GM12878 (cell line): ENCODE measurements at regions not wholly inside any gene's neighbourhood (a gene's known extent, or its start where the extent isn't known, plus 50 kb on each side); places are given as distances from the start of the nearest gene placed in this dataset.

ENCODE experiments used
- ATAC-seq: fragments of 200-7000 bp; cut with Tn5 transposase; 3 replicates; pipeline ENCODE4 v1.9.1; 2020; ENCODE audit warnings: mild to moderate bottlenecking, moderate library complexity
- BruUV-seq: library from RNA; stranded (reverse); fragments of 400-500 nt; replicated peaks from 2 replicates; lab custom pipeline; 2021; lab: Mats Ljungman, UMichigan
- CTCF ChIA-PET: fragments of 300-600 bp; sonication (Branson Sonifier 250); formaldehyde crosslinking; extraction: SDS; loops from one replicate; lab custom pipeline; 2021; ENCODE audit warnings: inconsistent platforms; lab: Yijun Ruan, JAX
- POLR2A ChIA-PET: fragments of 350-600 bp; formaldehyde crosslinking; extraction: SDS; loops from one replicate; lab custom pipeline; 2021; ENCODE audit warnings: inconsistent platforms; lab: Charles Lee
- RAD21 ChIA-PET: fragments of 300-600 bp; sonication (Branson Sonifier 250); formaldehyde crosslinking; loops from one replicate; lab custom pipeline; 2023; ENCODE audit warnings: antibody characterized with exemption; ENCODE audit not compliant: unreplicated experiment; lab: Charles Lee
- SMC1A ChIA-PET: fragments of 300-600 bp; sonication (Branson Sonifier 250); formaldehyde crosslinking; loops from one replicate; lab custom pipeline; 2023; ENCODE audit not compliant: unreplicated experiment, uncharacterized antibody; lab: Charles Lee
- DNase-seq: peaks from one replicate; pipeline ENCODE4 v3.0.0-alpha.2; 2011; ENCODE audit warnings: low read depth, low spot score
- FAIRE-seq: peaks from 3 replicates; lab custom pipeline; 2011; peaks lifted over from hg19 to GRCh38; lab: Jason Lieb, UNC
- H2AFZ ChIP-seq: 2 replicates; pipeline ENCODE4 v1.6.0; 2011; ENCODE audit warnings: low read depth, low read length, control low read depth; ENCODE audit not compliant: control insufficient read depth
- H3K27ac ChIP-seq: 2 replicates; pipeline ENCODE4 v1.5.1; 2011; ENCODE audit warnings: control low read depth; ENCODE audit not compliant: control insufficient read depth, insufficient read depth
- H3K27me3 ChIP-seq, 2 experiments: replicated peaks in 1 of 2; 2 replicates each; pipeline versions ENCODE4 v1.6.0 to v1.6.1; 2011; ENCODE audit warnings: low read length in 1 of 2; ENCODE audit not compliant: control insufficient read depth in 2 of 2, insufficient read depth in 2 of 2
- H3K36me3 ChIP-seq, 2 experiments: 2 replicates each; pipeline ENCODE4 v1.5.1; 2011; ENCODE audit warnings: low read length in 1 of 2; ENCODE audit not compliant: control insufficient read depth in 2 of 2, insufficient read depth in 2 of 2
- H3K4me1 ChIP-seq: 2 replicates; pipeline ENCODE4 v1.6.1; 2011; ENCODE audit warnings: mild to moderate bottlenecking, low read length, moderate library complexity, mixed read lengths; ENCODE audit not compliant: control insufficient read depth, insufficient read depth
- H3K4me2 ChIP-seq: 2 replicates; pipeline ENCODE4 v1.6.0; 2011; ENCODE audit warnings: control low read depth; ENCODE audit not compliant: control insufficient read depth, insufficient read depth
- H3K4me3 ChIP-seq: fragments of 200-600 bp; sonication (generic); 2 replicates; pipeline ENCODE4 v1.5.1; 2016
- H3K79me2 ChIP-seq: 2 replicates; pipeline ENCODE4 v1.6.0; 2011; ENCODE audit warnings: low read length; ENCODE audit not compliant: control insufficient read depth, insufficient read depth
- H3K9ac ChIP-seq: 2 replicates; pipeline ENCODE4 v1.8.0; 2011; ENCODE audit warnings: low read length, control low read depth, mixed read lengths; ENCODE audit not compliant: control insufficient read depth, insufficient read depth
- H3K9me3 ChIP-seq: replicated peaks from 3 replicates; pipeline ENCODE4 v1.5.1; 2011; ENCODE audit warnings: mild to moderate bottlenecking, low read length; ENCODE audit not compliant: control insufficient read depth, insufficient read depth
- H4K20me1 ChIP-seq: 2 replicates; pipeline ENCODE4 v1.6.0; 2011; ENCODE audit not compliant: control insufficient read depth, insufficient read depth
- CEBPZ ChIP-seq: fragments of 150-350 bp; IDR thresholded peaks from 2 replicates; pipeline ENCODE4 v1.6.1; 2016; ENCODE audit warnings: low read depth, low read length
- CUX1 ChIP-seq: IDR thresholded peaks from 2 replicates; pipeline ENCODE4 v1.6.1; 2012; ENCODE audit warnings: improper control_type of control experiment, low read depth, low read length; ENCODE audit not compliant: insufficient replicate concordance
- E4F1 ChIP-seq: fragments of 450-650 bp; IDR thresholded peaks from 2 replicates; pipeline ENCODE4 v1.6.1; 2018; ENCODE audit warnings: borderline replicate concordance, mild to moderate bottlenecking; ENCODE audit not compliant: partially characterized antibody
- EED ChIP-seq: sonication (generic); IDR thresholded peaks from 2 replicates; pipeline ENCODE4 v1.6.1; 2016; ENCODE audit warnings: antibody characterized with exemption, low read depth
- GATAD2B ChIP-seq: fragments of 450-650 bp; conservative IDR thresholded peaks from 2 replicates; pipeline ENCODE4 v1.6.1; 2017; ENCODE audit warnings: low read depth, mild to moderate bottlenecking, moderate library complexity
- HDAC2 ChIP-seq: fragments of 200-600 bp; sonication (generic); IDR thresholded peaks from 2 replicates; pipeline ENCODE4 v1.6.1; 2017
- HDAC6 ChIP-seq: fragments of 200-600 bp; sonication (generic); IDR thresholded peaks from one replicate; pipeline ENCODE4 v1.8.0; 2017; ENCODE audit warnings: antibody characterized with exemption; ENCODE audit not compliant: unreplicated experiment
- TCF12 ChIP-seq: IDR thresholded peaks from 2 replicates; pipeline ENCODE4 v1.6.1; 2011; ENCODE audit warnings: low read depth, mild to moderate bottlenecking, low read length
- WGBS: methylation state at CpG from one replicate; pipeline ENCODE4 v1.1.6; 2016; ENCODE audit warnings: low lambda C conversion rate; ENCODE audit not compliant: insufficient replicate concordance, insufficient coverage; ENCODE audit errors: missing lambda C conversion rate; 5-methylcytosine and 5-hydroxymethylcytosine counted together
- in situ Hi-C: fragments of 300-500 bp; cut with MboI; formaldehyde crosslinking; loops from 9 replicates; pipeline ENCODE4 v1.14.3; 2018; ENCODE audit warnings: mixed read lengths
- intact Hi-C: fragments of 100-400 bp; cut with micrococcal nuclease; formaldehyde crosslinking; loops from one replicate; pipeline ENCODE4 v1.14.2; 2022; ENCODE audit not compliant: unreplicated experiment

- BruUV-seq, result no TSS peak
Observed at GRCh38 chr13:111661776-111662175, 341.3 kb downstream of the TEX29 start.

More at GRCh38 chr13:111661776-111662175, 341.3 kb downstream of the TEX29 start:
- no peak for DNase-seq
- H3K27me3 ChIP-seq, result no peaks in the 10 kb centered on the region
- no peak overlapping the region for H3K4me3 ChIP-seq
- 46% methylated on average over 7 of the region's 9 CpGs for WGBS
- no peaks in the 10 kb centered on the region for H3K79me2 ChIP-seq
- RAD21 ChIA-PET, result no interaction called here
- no peaks in the 10 kb centered on the region for H3K4me1 ChIP-seq
- no peak for FAIRE-seq
- H4K20me1 ChIP-seq, result no peaks in the 10 kb centered on the region
- no peak overlapping the region for H3K9ac ChIP-seq
- SMC1A ChIA-PET, result no interaction called here
- ATAC-seq, result no peak
- H3K9me3 ChIP-seq, result no peaks in the 10 kb centered on the region; the same call in 2 of the 3 replicates
- no peak overlapping the region for H3K27ac ChIP-seq
- no peak overlapping the region for H2AFZ ChIP-seq
- no peaks in the 10 kb centered on the region for H3K36me3 ChIP-seq
- CTCF ChIA-PET, result no interaction called here
- TF ChIP-seq TCF12 (no peak), HDAC2 (no peak), HDAC6 (no peak), CEBPZ (no peak), EED (no peak), E4F1 (no peak), CUX1 (no peak), GATAD2B (no peak)
- in situ Hi-C loops, result no loop called here
- POLR2A ChIA-PET, result no interaction called here
- intact Hi-C loops, result no loop called here
- H3K4me2 ChIP-seq, result no peak overlapping the region
